GM12878 (cell line): ENCODE measurements at regions not wholly inside any gene's neighbourhood (a gene's known extent, or its start where the extent isn't known, plus 50 kb on each side); places are given as distances from the start of the nearest gene placed in this dataset.

Source experiments
- ATAC-seq: fragments of 200-7000 bp; cut with Tn5 transposase; 3 replicates; pipeline ENCODE4 v1.9.1; 2020; ENCODE audit warnings: mild to moderate bottlenecking, moderate library complexity
- BruUV-seq: library from RNA; stranded (reverse); fragments of 400-500 nt; replicated peaks from 2 replicates; lab custom pipeline; 2021; lab: Mats Ljungman, UMichigan
- CTCF ChIA-PET: fragments of 300-600 bp; sonication (Branson Sonifier 250); formaldehyde crosslinking; extraction: SDS; loops from one replicate; lab custom pipeline; 2021; ENCODE audit warnings: inconsistent platforms; lab: Yijun Ruan, JAX
- POLR2A ChIA-PET: fragments of 350-600 bp; formaldehyde crosslinking; extraction: SDS; loops from one replicate; lab custom pipeline; 2021; ENCODE audit warnings: inconsistent platforms; lab: Charles Lee
- RAD21 ChIA-PET: fragments of 300-600 bp; sonication (Branson Sonifier 250); formaldehyde crosslinking; loops from one replicate; lab custom pipeline; 2023; ENCODE audit warnings: antibody characterized with exemption; ENCODE audit not compliant: unreplicated experiment; lab: Charles Lee
- SMC1A ChIA-PET: fragments of 300-600 bp; sonication (Branson Sonifier 250); formaldehyde crosslinking; loops from one replicate; lab custom pipeline; 2023; ENCODE audit not compliant: unreplicated experiment, uncharacterized antibody; lab: Charles Lee
- DNase-seq: peaks from one replicate; pipeline ENCODE4 v3.0.0-alpha.2; 2011; ENCODE audit warnings: low read depth, low spot score
- FAIRE-seq: peaks from 3 replicates; lab custom pipeline; 2011; peaks lifted over from hg19 to GRCh38; lab: Jason Lieb, UNC
- H2AFZ ChIP-seq: 2 replicates; pipeline ENCODE4 v1.6.0; 2011; ENCODE audit warnings: low read depth, low read length, control low read depth; ENCODE audit not compliant: control insufficient read depth
- H3K27ac ChIP-seq: 2 replicates; pipeline ENCODE4 v1.5.1; 2011; ENCODE audit warnings: control low read depth; ENCODE audit not compliant: control insufficient read depth, insufficient read depth
- H3K27me3 ChIP-seq, 2 experiments: replicated peaks in 1 of 2; 2 replicates each; pipeline versions ENCODE4 v1.6.0 to v1.6.1; 2011; ENCODE audit warnings: low read length in 1 of 2; ENCODE audit not compliant: control insufficient read depth in 2 of 2, insufficient read depth in 2 of 2
- H3K36me3 ChIP-seq, 2 experiments: 2 replicates each; pipeline ENCODE4 v1.5.1; 2011; ENCODE audit warnings: low read length in 1 of 2; ENCODE audit not compliant: control insufficient read depth in 2 of 2, insufficient read depth in 2 of 2
- H3K4me1 ChIP-seq: 2 replicates; pipeline ENCODE4 v1.6.1; 2011; ENCODE audit warnings: mild to moderate bottlenecking, low read length, moderate library complexity, mixed read lengths; ENCODE audit not compliant: control insufficient read depth, insufficient read depth
- H3K4me2 ChIP-seq: 2 replicates; pipeline ENCODE4 v1.6.0; 2011; ENCODE audit warnings: control low read depth; ENCODE audit not compliant: control insufficient read depth, insufficient read depth
- H3K4me3 ChIP-seq: fragments of 200-600 bp; sonication (generic); 2 replicates; pipeline ENCODE4 v1.5.1; 2016
- H3K79me2 ChIP-seq: 2 replicates; pipeline ENCODE4 v1.6.0; 2011; ENCODE audit warnings: low read length; ENCODE audit not compliant: control insufficient read depth, insufficient read depth
- H3K9ac ChIP-seq: 2 replicates; pipeline ENCODE4 v1.8.0; 2011; ENCODE audit warnings: low read length, control low read depth, mixed read lengths; ENCODE audit not compliant: control insufficient read depth, insufficient read depth
- H3K9me3 ChIP-seq: replicated peaks from 3 replicates; pipeline ENCODE4 v1.5.1; 2011; ENCODE audit warnings: mild to moderate bottlenecking, low read length; ENCODE audit not compliant: control insufficient read depth, insufficient read depth
- H4K20me1 ChIP-seq: 2 replicates; pipeline ENCODE4 v1.6.0; 2011; ENCODE audit not compliant: control insufficient read depth, insufficient read depth
- BACH1 ChIP-seq: fragments of 450-650 bp; IDR thresholded peaks from 2 replicates; pipeline ENCODE4 v1.6.1; 2017; ENCODE audit warnings: mild to moderate bottlenecking, borderline replicate concordance
- CHD2 ChIP-seq: IDR thresholded peaks from 2 replicates; pipeline ENCODE4 v1.6.1; 2011; ENCODE audit warnings: low read depth, low read length, improper control_type of control experiment, borderline replicate concordance
- CREM ChIP-seq: IDR thresholded peaks from 2 replicates; pipeline ENCODE4 v1.6.1; 2014; ENCODE audit warnings: antibody characterized with exemption, low read depth
- ELK1 ChIP-seq: IDR thresholded peaks from 2 replicates; pipeline ENCODE4 v1.6.1; 2012; ENCODE audit warnings: low read depth, low read length, improper control_type of control experiment
- EZH2 ChIP-seq: IDR thresholded peaks from 2 replicates; pipeline ENCODE4 v1.6.1; 2012; ENCODE audit warnings: low read depth, mild to moderate bottlenecking, control low read depth, inconsistent platforms, low read length, borderline replicate concordance; ENCODE audit not compliant: control insufficient read depth
- FOS ChIP-seq: IDR thresholded peaks from 3 replicates; pipeline ENCODE4 v1.6.1; 2011; ENCODE audit warnings: borderline replicate concordance; ENCODE audit not compliant: insufficient read length; ENCODE audit errors: extremely low read depth
- GABPA ChIP-seq: IDR thresholded peaks from 2 replicates; pipeline ENCODE4 v1.6.1; 2014; ENCODE audit warnings: antibody characterized with exemption, low read depth, mild to moderate bottlenecking, inconsistent platforms
- HDAC2 ChIP-seq: fragments of 200-600 bp; sonication (generic); IDR thresholded peaks from 2 replicates; pipeline ENCODE4 v1.6.1; 2017
- IKZF1 ChIP-seq: fragments of 450-650 bp; conservative IDR thresholded peaks from 2 replicates; pipeline ENCODE4 v1.6.1; 2017; ENCODE audit warnings: antibody characterized with exemption, mild to moderate bottlenecking
- IRF3 ChIP-seq: fragments of 450-650 bp; IDR thresholded peaks from 2 replicates; pipeline ENCODE4 v1.6.1; 2014; ENCODE audit warnings: mild to moderate bottlenecking
- LARP7 ChIP-seq: fragments of 450-650 bp; IDR thresholded peaks from 2 replicates; pipeline ENCODE4 v1.6.1; 2017; ENCODE audit warnings: mild to moderate bottlenecking
- NR2C1 ChIP-seq: fragments of 450-650 bp; IDR thresholded peaks from 2 replicates; pipeline ENCODE4 v1.6.1; 2017; ENCODE audit warnings: antibody characterized with exemption, mild to moderate bottlenecking, moderate library complexity
- PBX3 ChIP-seq: IDR thresholded peaks from 2 replicates; pipeline ENCODE4 v1.6.1; 2011; ENCODE audit warnings: mild to moderate bottlenecking, low read depth, low read length, moderate library complexity; ENCODE audit not compliant: insufficient replicate concordance
- RAD51 ChIP-seq: fragments of 450-650 bp; IDR thresholded peaks from 2 replicates; pipeline ENCODE4 v1.6.1; 2016; ENCODE audit warnings: moderate library complexity, mild to moderate bottlenecking, inconsistent platforms
- RB1 ChIP-seq: fragments of 450-650 bp; formaldehyde crosslinking; IDR thresholded peaks from 2 replicates; pipeline ENCODE4 v1.6.1; 2017; ENCODE audit warnings: mild to moderate bottlenecking, borderline replicate concordance
- RELA ChIP-seq: fragments of 450-650 bp; IDR thresholded peaks from 2 replicates; pipeline ENCODE4 v1.8.0; 2014; ENCODE audit warnings: borderline replicate concordance; ENCODE audit not compliant: partially characterized antibody
- SMAD5 ChIP-seq: IDR thresholded peaks from 2 replicates; pipeline ENCODE4 v1.6.1; 2016; ENCODE audit warnings: antibody characterized with exemption, low read depth
- STAT3 ChIP-seq: IDR thresholded peaks from 2 replicates; pipeline ENCODE4 v1.6.1; 2011; ENCODE audit warnings: low read depth, low read length, improper control_type of control experiment
- TAF1 ChIP-seq: IDR thresholded peaks from 2 replicates; pipeline ENCODE4 v1.6.1; 2011; ENCODE audit warnings: mild to moderate bottlenecking, low read depth, low read length, borderline replicate concordance
- YY1 ChIP-seq: IDR thresholded peaks from 2 replicates; pipeline ENCODE4 v1.6.1; 2011; ENCODE audit warnings: low read depth, mild to moderate bottlenecking, low read length
- ZNF274 ChIP-seq: IDR thresholded peaks from one replicate; pipeline ENCODE4 v1.8.0; 2011; ENCODE audit not compliant: insufficient read length, insufficient read depth
- WGBS: methylation state at CpG from one replicate; pipeline ENCODE4 v1.1.6; 2016; ENCODE audit warnings: low lambda C conversion rate; ENCODE audit not compliant: insufficient replicate concordance, insufficient coverage; ENCODE audit errors: missing lambda C conversion rate; 5-methylcytosine and 5-hydroxymethylcytosine counted together
- in situ Hi-C: fragments of 300-500 bp; cut with MboI; formaldehyde crosslinking; loops from 9 replicates; pipeline ENCODE4 v1.14.3; 2018; ENCODE audit warnings: mixed read lengths
- intact Hi-C: fragments of 100-400 bp; cut with micrococcal nuclease; formaldehyde crosslinking; loops from one replicate; pipeline ENCODE4 v1.14.2; 2022; ENCODE audit not compliant: unreplicated experiment
- TF ChIP-seq, protein P1 (sequence below): fragments of 450-650 bp; IDR thresholded peaks from 2 replicates; pipeline ENCODE4 v1.6.1; 2018; ENCODE audit warnings: borderline replicate concordance, mild to moderate bottlenecking; ENCODE audit not compliant: partially characterized antibody

- TF ChIP-seq NR2C1 (no peak), IKZF1 (no peak), EZH2 (no peak), ELK1 (no peak), SMAD5 (no peak), PBX3 (no peak), CHD2 (no peak), YY1 (no peak), ZNF274 (no peak), STAT3 (no peak), HDAC2 (no peak)
- TF ChIP-seq, all 136 proteins: peak for 0
These were observed 388.0 kb upstream of the CA10 start (continued) for GRCh38 chr17:52546493-52546892.

DNA sequence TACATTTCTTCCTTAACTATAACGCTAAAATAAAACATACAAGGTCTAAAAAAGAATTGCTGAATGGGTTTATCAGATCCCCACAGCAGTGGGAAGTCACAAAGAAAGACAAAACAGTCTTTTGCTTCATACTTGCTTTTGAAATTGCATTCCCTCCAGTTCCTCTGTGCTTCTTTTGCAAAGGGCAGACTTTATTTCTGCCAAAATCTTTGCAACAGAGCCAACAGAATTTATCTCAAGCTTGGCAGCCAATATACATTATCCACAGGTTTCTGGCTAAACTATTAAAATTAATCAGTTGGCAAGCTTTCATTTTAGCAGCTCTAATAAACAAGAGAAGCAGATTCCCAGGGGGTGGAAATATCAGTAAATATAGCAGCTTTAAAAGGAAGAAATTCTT is 378.9 kb upstream of the CA10 start:
- intact Hi-C loops: no loop called here
- DNase-seq (no peak), FAIRE-seq (no peak), ATAC-seq (no peak)
- ChIA-PET RAD21 (no interaction called here), POLR2A (no interaction called here), SMC1A (no interaction called here), CTCF (no interaction called here)
- Histone ChIP-seq H3K27me3 (no peaks in the 10 kb centered on the region), H4K20me1 (no peaks in the 10 kb centered on the region), H3K4me2 (no peak overlapping the region), H3K36me3 (no peaks in the 10 kb centered on the region), H3K9ac (no peak overlapping the region), H3K79me2 (no peaks in the 10 kb centered on the region), H3K27ac (no peak overlapping the region), H3K9me3 (no peaks in the 10 kb centered on the region; the same call in 2 of the 3 replicates), H3K4me1 (no peaks in the 10 kb centered on the region), H3K4me3 (no peak overlapping the region), H2AFZ (no peak overlapping the region)
- WGBS: 8% methylated on average over 1 of the region's 1 CpG
- BruUV-seq: no TSS peak
- in situ Hi-C loops: no loop called here
- TF ChIP-seq CREM (no peak), RB1 (no peak), BACH1 (no peak), FOS (no peak), RELA (no peak), TAF1 (no peak), HDAC2 (no peak), LARP7 (no peak), IRF3 (no peak), RAD51 (no peak), GABPA (no peak)
- TF ChIP-seq, protein P1, sequence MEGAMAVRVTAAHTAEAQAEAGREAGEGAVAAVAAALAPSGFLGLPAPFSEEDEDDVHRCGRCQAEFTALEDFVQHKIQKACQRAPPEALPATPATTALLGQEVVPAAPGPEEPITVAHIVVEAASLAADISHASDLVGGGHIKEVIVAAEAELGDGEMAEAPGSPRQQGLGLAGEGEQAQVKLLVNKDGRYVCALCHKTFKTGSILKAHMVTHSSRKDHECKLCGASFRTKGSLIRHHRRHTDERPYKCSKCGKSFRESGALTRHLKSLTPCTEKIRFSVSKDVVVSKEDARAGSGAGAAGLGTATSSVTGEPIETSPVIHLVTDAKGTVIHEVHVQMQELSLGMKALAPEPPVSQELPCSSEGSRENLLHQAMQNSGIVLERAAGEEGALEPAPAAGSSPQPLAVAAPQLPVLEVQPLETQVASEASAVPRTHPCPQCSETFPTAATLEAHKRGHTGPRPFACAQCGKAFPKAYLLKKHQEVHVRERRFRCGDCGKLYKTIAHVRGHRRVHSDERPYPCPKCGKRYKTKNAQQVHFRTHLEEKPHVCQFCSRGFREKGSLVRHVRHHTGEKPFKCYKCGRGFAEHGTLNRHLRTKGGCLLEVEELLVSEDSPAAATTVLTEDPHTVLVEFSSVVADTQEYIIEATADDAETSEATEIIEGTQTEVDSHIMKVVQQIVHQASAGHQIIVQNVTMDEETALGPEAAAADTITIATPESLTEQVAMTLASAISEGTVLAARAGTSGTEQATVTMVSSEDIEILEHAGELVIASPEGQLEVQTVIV: no peak
